MCF 10A (cell line): ENCODE measurements at regions not wholly inside any gene's neighbourhood (a gene's known extent, or its start where the extent isn't known, plus 50 kb on each side); places are given as distances from the start of the nearest gene placed in this dataset.

Source experiments
- BruUV-seq: library from RNA; stranded (reverse); fragments of 400-500 nt; replicated peaks from 2 replicates; lab custom pipeline; 2021; lab: Mats Ljungman, UMichigan
- CTCF ChIA-PET: fragments of 300-600 bp; sonication (Branson Sonifier 250); formaldehyde crosslinking; extraction: SDS; loops from one replicate; lab custom pipeline; 2021; ENCODE audit warnings: antibody characterized with exemption, inconsistent platforms; lab: Yijun Ruan, JAX
- POLR2A ChIA-PET: fragments of 300-600, 350-650 bp; sonication (Branson Sonifier 250); formaldehyde crosslinking; extraction: SDS; loops from one replicate; lab custom pipeline; 2020; ENCODE audit warnings: antibody characterized with exemption, inconsistent platforms; lab: Yijun Ruan, JAX
- DNase-seq: peaks from one replicate; pipeline ENCODE4 v3.0.0-alpha.2; 2018; ENCODE audit not compliant: unreplicated experiment
- H3K27ac Mint-ChIP-seq: one replicate; pipeline ENCODE4 v1.8.0; 2022; ENCODE audit warnings: mild to moderate bottlenecking, low read depth, mixed read lengths; ENCODE audit not compliant: unreplicated experiment
- H3K27me3 Mint-ChIP-seq: one replicate; pipeline ENCODE4 v1.8.0; 2022; ENCODE audit warnings: mixed read lengths; ENCODE audit not compliant: insufficient read depth, unreplicated experiment
- H3K36me3 Mint-ChIP-seq: one replicate; pipeline ENCODE4 v1.8.0; 2022; ENCODE audit warnings: mild to moderate bottlenecking, moderate library complexity, mixed read lengths; ENCODE audit not compliant: insufficient read depth, unreplicated experiment
- H3K4me1 Mint-ChIP-seq: one replicate; pipeline ENCODE4 v1.8.0; 2022; ENCODE audit warnings: mixed read lengths; ENCODE audit not compliant: insufficient read depth, unreplicated experiment
- H3K4me3 Mint-ChIP-seq: one replicate; pipeline ENCODE4 v1.8.0; 2022; ENCODE audit warnings: mild to moderate bottlenecking, moderate library complexity, mixed read lengths; ENCODE audit not compliant: unreplicated experiment
- H3K9me3 Mint-ChIP-seq: one replicate; pipeline ENCODE4 v1.8.0; 2022; ENCODE audit warnings: mixed read lengths; ENCODE audit not compliant: unreplicated experiment
- CTCF ChIP-seq: fragments of 200-600 bp; IDR thresholded peaks from one replicate; pipeline ENCODE4 v1.8.0; 2022; ENCODE audit warnings: antibody characterized with exemption, mild to moderate bottlenecking; ENCODE audit not compliant: unreplicated experiment
- intact Hi-C: fragments of 100-400 bp; cut with micrococcal nuclease; formaldehyde crosslinking; loops from 2 replicates; pipeline ENCODE4 v1.14.1; 2022

DNA sequence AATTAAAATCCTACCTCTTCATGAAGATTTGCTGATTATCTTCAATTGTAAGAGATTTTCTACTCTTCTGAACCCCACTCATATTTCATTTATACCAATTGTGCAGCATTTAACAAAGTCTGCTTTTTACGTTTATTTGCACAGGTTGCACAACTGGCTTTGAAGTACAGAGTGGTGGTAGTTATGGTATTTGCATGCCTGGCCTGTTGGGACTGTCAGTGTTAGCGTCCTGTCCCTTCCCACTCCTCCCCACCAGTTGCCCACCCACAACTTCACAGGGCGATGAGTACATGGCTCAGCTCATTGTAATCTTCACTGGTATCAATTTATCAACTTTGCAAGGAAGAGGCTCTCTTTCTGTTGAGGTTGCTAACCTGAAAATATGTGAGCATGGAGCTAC is 372.3 kb downstream of the AASDHPPT start:
- no peak overlapping the region for H3K27ac Mint-ChIP-seq
- intact Hi-C loops, result no loop called here

GRCh38 chr11:106451228-106451922 is 373.9 kb downstream of the AASDHPPT start:
- intact Hi-C loops, result no loop called here
- no peak overlapping the region for H3K4me3 Mint-ChIP-seq
- H3K27ac Mint-ChIP-seq, result no peak overlapping the region
- DNase-seq, result no peak
- no peaks in the 10 kb centered on the region for H3K27me3 Mint-ChIP-seq
- ChIA-PET CTCF (interaction anchor here (0.5 kb wide), 1 partner anchor 358 kb away, joined by 3 read pairs; no protein-coding TSS in a partner anchor), POLR2A (no interaction called here)
- peaks cover 9% of the 10 kb centered on the region for H3K9me3 Mint-ChIP-seq
- BruUV-seq, result no TSS peak
- peaks cover 6% of the 10 kb centered on the region for H3K4me1 Mint-ChIP-seq
- TF ChIP-seq CTCF, result no peak
- no peaks in the 10 kb centered on the region for H3K36me3 Mint-ChIP-seq

More for the DNA sequence above, 372.3 kb downstream of the AASDHPPT start:
- TF ChIP-seq CTCF, result no peak
- ChIA-PET POLR2A (no interaction called here), CTCF (no interaction called here)
- no peak overlapping the region for H3K4me3 Mint-ChIP-seq
- no peaks in the 10 kb centered on the region for H3K36me3 Mint-ChIP-seq
- no peaks in the 10 kb centered on the region for H3K27me3 Mint-ChIP-seq
- H3K9me3 Mint-ChIP-seq, result peaks cover 9% of the 10 kb centered on the region
- no peak for DNase-seq
- H3K4me1 Mint-ChIP-seq, result peaks cover 6% of the 10 kb centered on the region
- BruUV-seq, result no TSS peak

DNA sequence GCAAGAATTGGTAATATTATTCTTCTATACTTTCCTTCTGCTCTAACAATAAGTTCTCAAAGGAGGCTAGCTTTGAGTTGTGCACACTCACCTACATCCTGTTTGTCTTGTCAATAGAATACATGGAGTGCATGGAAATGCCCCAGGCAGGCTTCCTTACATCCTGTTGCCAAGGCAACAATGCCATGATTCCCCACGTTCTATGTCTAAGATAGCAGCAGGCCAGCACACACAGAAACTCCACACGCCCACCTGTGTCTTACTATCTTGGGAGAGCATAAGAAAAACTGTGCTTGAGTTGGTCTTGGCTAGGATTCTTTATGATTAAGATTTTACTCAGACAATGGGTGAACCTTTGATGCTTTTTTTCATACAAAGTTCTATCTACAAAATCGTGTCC is 379.2 kb downstream of the AASDHPPT start:
- Mint-ChIP-seq H3K27me3 (no peaks in the 10 kb centered on the region), H3K4me3 (no peak overlapping the region), H3K9me3 (peaks cover 9% of the 10 kb centered on the region), H3K27ac (no peak overlapping the region), H3K4me1 (no peaks in the 10 kb centered on the region), H3K36me3 (no peaks in the 10 kb centered on the region)
- BruUV-seq, result no TSS peak
- peak; percentile 4 for DNase-seq
- TF ChIP-seq CTCF, result no peak
- ChIA-PET CTCF (no interaction called here), POLR2A (interaction anchor here (1.3 kb wide), 1 partner anchor 58 kb away, joined by 4 read pairs; no protein-coding TSS in a partner anchor)
- intact Hi-C loops, result no loop called here

DNA sequence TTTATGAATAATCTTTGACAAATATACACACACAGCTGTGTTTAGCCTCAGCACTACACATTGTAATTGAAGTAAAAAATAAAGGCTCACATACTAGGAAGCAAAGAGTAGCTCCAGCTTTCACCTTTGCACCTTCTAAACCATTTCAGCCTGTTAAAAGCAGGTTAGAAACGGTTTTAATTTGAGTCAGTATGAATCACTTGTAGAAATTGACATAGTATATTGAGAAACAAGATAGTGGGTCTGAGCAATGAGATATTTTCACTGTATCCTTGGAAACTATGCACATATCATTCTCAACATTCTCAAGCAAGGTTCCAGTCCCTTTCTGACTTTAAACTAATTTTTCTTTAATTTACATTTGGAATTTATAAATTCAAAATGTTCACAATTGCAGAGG is 380.3 kb downstream of the AASDHPPT start:
- BruUV-seq, result no TSS peak
- intact Hi-C loops, result no loop called here
- H3K27me3 Mint-ChIP-seq, result no peaks in the 10 kb centered on the region
- H3K4me3 Mint-ChIP-seq, result no peak overlapping the region
- no peak for TF ChIP-seq CTCF
- no peak overlapping the region for H3K27ac Mint-ChIP-seq
- H3K9me3 Mint-ChIP-seq, result peaks cover 9% of the 10 kb centered on the region
- POLR2A ChIA-PET, result interaction anchor here (1.3 kb wide), 1 partner anchor 59 kb away, joined by 4 read pairs; no protein-coding TSS in a partner anchor
- H3K4me1 Mint-ChIP-seq, result no peaks in the 10 kb centered on the region
- CTCF ChIA-PET, result no interaction called here
- DNase-seq, result peak; percentile 14
- H3K36me3 Mint-ChIP-seq, result no peaks in the 10 kb centered on the region
